H9 (cell line): ENCODE measurements at regions not wholly inside any gene's neighbourhood (a gene's known extent, or its start where the extent isn't known, plus 50 kb on each side); places are given as distances from the start of the nearest gene placed in this dataset.

Source experiments
- DNase-seq: peaks from one replicate; pipeline ENCODE4 v3.0.0-alpha.2; 2017
- H2AFZ ChIP-seq: one replicate; pipeline ENCODE4 v1.6.1; 2013; ENCODE audit warnings: mild to moderate bottlenecking, low read length, control low read depth, moderate library complexity
- H2AK5ac ChIP-seq: 2 replicates; pipeline ENCODE4 v1.6.1; 2013; ENCODE audit warnings: low read length, control low read depth, mixed read lengths; ENCODE audit not compliant: insufficient read length
- H2BK120ac ChIP-seq: one replicate; pipeline ENCODE4 v1.6.1; 2013; ENCODE audit warnings: low read depth, mild to moderate bottlenecking, low read length, control low read depth, inconsistent platforms; ENCODE audit not compliant: poor library complexity, severe bottlenecking
- H2BK12ac ChIP-seq: 2 replicates; pipeline ENCODE4 v1.6.1; 2013; ENCODE audit warnings: low read length, control low read depth, mixed read lengths, low read depth; ENCODE audit not compliant: insufficient read length
- H2BK15ac ChIP-seq: 2 replicates; pipeline ENCODE4 v1.6.1; 2013; ENCODE audit warnings: low read depth, low read length, control low read depth
- H2BK20ac ChIP-seq: one replicate; pipeline ENCODE4 v1.6.1; 2013; ENCODE audit warnings: low read depth, mild to moderate bottlenecking, low read length, control low read depth, inconsistent platforms; ENCODE audit not compliant: poor library complexity, severe bottlenecking
- H2BK5ac ChIP-seq: 2 replicates; pipeline ENCODE4 v1.6.1; 2013; ENCODE audit warnings: low read length, control low read depth, mixed read lengths; ENCODE audit not compliant: insufficient read length
- H3K14ac ChIP-seq: 2 replicates; pipeline ENCODE4 v1.6.1; 2013; ENCODE audit warnings: low read length, control low read depth; ENCODE audit not compliant: insufficient read depth
- H3K18ac ChIP-seq: 2 replicates; pipeline ENCODE4 v1.6.1; 2013; ENCODE audit warnings: low read depth, mild to moderate bottlenecking, mixed read lengths, low read length, control low read depth; ENCODE audit not compliant: insufficient read length
- H3K23ac ChIP-seq: 2 replicates; pipeline ENCODE4 v1.6.1; 2013; ENCODE audit warnings: low read length, control low read depth, mixed read lengths, low read depth; ENCODE audit not compliant: insufficient read length
- H3K23me2 ChIP-seq: 2 replicates; pipeline ENCODE4 v1.6.1; 2013; ENCODE audit warnings: low read depth, mild to moderate bottlenecking, mixed read lengths, low read length, control low read depth; ENCODE audit not compliant: insufficient read length, poor library complexity, severe bottlenecking
- H3K27ac ChIP-seq: 2 replicates; pipeline ENCODE4 v1.5.1; 2013; ENCODE audit warnings: low read length, control low read depth, mixed read lengths, low read depth; ENCODE audit not compliant: insufficient read length
- H3K27me3 ChIP-seq: 2 replicates; pipeline ENCODE4 v1.6.1; 2013; ENCODE audit warnings: low read length, control low read depth, inconsistent platforms; ENCODE audit not compliant: insufficient read depth
- H3K4ac ChIP-seq: 2 replicates; pipeline ENCODE4 v1.6.1; 2013; ENCODE audit warnings: low read depth, mild to moderate bottlenecking, control low read depth, inconsistent platforms, low read length, moderate library complexity
- H3K4me1 ChIP-seq: 2 replicates; pipeline ENCODE4 v1.6.1; 2013; ENCODE audit warnings: low read length, control low read depth, inconsistent platforms; ENCODE audit not compliant: insufficient read depth
- H3K4me2 ChIP-seq: 2 replicates; pipeline ENCODE4 v1.6.1; 2013; ENCODE audit warnings: low read length, control low read depth, mixed read lengths; ENCODE audit not compliant: insufficient read length, insufficient read depth
- H3K56ac ChIP-seq: 2 replicates; pipeline ENCODE4 v1.6.1; 2013; ENCODE audit warnings: low read depth, mild to moderate bottlenecking, mixed read lengths, low read length, control low read depth; ENCODE audit not compliant: insufficient read length
- H3K79me1 ChIP-seq: 2 replicates; pipeline ENCODE4 v1.6.1; 2013; ENCODE audit warnings: low read depth, mild to moderate bottlenecking, moderate library complexity, low read length, control low read depth, inconsistent platforms; ENCODE audit not compliant: insufficient read depth, poor library complexity, severe bottlenecking
- H3K79me2 ChIP-seq: 2 replicates; pipeline ENCODE4 v1.6.1; 2013; ENCODE audit warnings: low read length, control low read depth, inconsistent platforms; ENCODE audit not compliant: insufficient read depth
- H3K9ac ChIP-seq: 2 replicates; pipeline ENCODE4 v1.6.1; 2013; ENCODE audit warnings: low read length, control low read depth, mixed read lengths; ENCODE audit not compliant: insufficient read length; ENCODE audit errors: extremely low read depth
- H3K9me3 ChIP-seq: one replicate; pipeline ENCODE4 v1.6.1; 2013; ENCODE audit warnings: low read depth, low read length, inconsistent platforms; ENCODE audit not compliant: control insufficient read depth
- H3T11ph ChIP-seq: one replicate; pipeline ENCODE4 v1.6.1; 2013; ENCODE audit warnings: mild to moderate bottlenecking, low read length, control low read depth, inconsistent platforms
- H4K20me1 ChIP-seq: one replicate; pipeline ENCODE4 v1.6.1; 2013; ENCODE audit not compliant: control insufficient read depth, insufficient read length, insufficient read depth
- H4K5ac ChIP-seq: 2 replicates; pipeline ENCODE4 v1.6.1; 2013; ENCODE audit warnings: low read depth, mild to moderate bottlenecking, mixed read lengths, low read length, control low read depth; ENCODE audit not compliant: insufficient read length
- H4K8ac ChIP-seq: replicated peaks from 2 replicates; pipeline ENCODE4 v1.6.1; 2013; ENCODE audit warnings: low read length, control low read depth, mixed read lengths, low read depth; ENCODE audit not compliant: insufficient read length
- H4K91ac ChIP-seq: 2 replicates; pipeline ENCODE4 v1.6.1; 2013; ENCODE audit warnings: low read depth, mild to moderate bottlenecking, moderate library complexity, mixed read lengths, low read length, control low read depth; ENCODE audit not compliant: insufficient read length
- H3K27ac Mint-ChIP-seq, 3 experiments: 2 replicates in 2 of 3; 3 replicates in 1 of 3; pipeline ENCODE4 v1.8.0; 2020 to 2021; ENCODE audit warnings: mixed read lengths in 3 of 3, mild to moderate bottlenecking in 1 of 3, moderate library complexity in 1 of 3
- H3K27me3 Mint-ChIP-seq: 2 replicates; pipeline ENCODE4 v1.8.0; 2021; ENCODE audit warnings: low read depth, mild to moderate bottlenecking, moderate library complexity, mixed read lengths
- H3K36me3 Mint-ChIP-seq, 3 experiments: 2 replicates in 2 of 3; 3 replicates in 1 of 3; pipeline ENCODE4 v1.8.0; 2020 to 2021; ENCODE audit warnings: low read depth in 3 of 3, mixed read lengths in 3 of 3; ENCODE audit not compliant: insufficient read depth in 1 of 3
- H3K4me1 Mint-ChIP-seq, 2 experiments: 2 replicates each; pipeline ENCODE4 v1.8.0; 2020; ENCODE audit warnings: mixed read lengths in 2 of 2
- H3K4me3 Mint-ChIP-seq, 2 experiments: 2 replicates in 1 of 2; 3 replicates in 1 of 2; pipeline ENCODE4 v1.8.0; 2020 to 2021; ENCODE audit warnings: mild to moderate bottlenecking in 2 of 2, mixed read lengths in 2 of 2, moderate library complexity in 1 of 2
- H3K9me3 Mint-ChIP-seq, 2 experiments: 2 replicates in 1 of 2; 3 replicates in 1 of 2; pipeline ENCODE4 v1.8.0; 2020; ENCODE audit warnings: mild to moderate bottlenecking in 2 of 2, mixed read lengths in 2 of 2, moderate library complexity in 1 of 2
- WGBS: extraction: QIAGEN DNeasy Blood & Tissue Kit; methylation state at CpG from one replicate; pipeline ENCODE4 v1.1.7; 2013; ENCODE audit warnings: missing lambda C conversion rate, low lambda C conversion rate, mixed read lengths; ENCODE audit not compliant: insufficient read length; ENCODE audit errors: extremely low coverage; 5-methylcytosine and 5-hydroxymethylcytosine counted together
- TF ChIP-seq, protein P1 (sequence below): fragments of 200-600 bp; sonication (generic); conservative IDR thresholded peaks from 3 replicates; pipeline ENCODE4 v1.8.0; 2021; ENCODE audit warnings: antibody characterized with exemption, mild to moderate bottlenecking

DNA sequence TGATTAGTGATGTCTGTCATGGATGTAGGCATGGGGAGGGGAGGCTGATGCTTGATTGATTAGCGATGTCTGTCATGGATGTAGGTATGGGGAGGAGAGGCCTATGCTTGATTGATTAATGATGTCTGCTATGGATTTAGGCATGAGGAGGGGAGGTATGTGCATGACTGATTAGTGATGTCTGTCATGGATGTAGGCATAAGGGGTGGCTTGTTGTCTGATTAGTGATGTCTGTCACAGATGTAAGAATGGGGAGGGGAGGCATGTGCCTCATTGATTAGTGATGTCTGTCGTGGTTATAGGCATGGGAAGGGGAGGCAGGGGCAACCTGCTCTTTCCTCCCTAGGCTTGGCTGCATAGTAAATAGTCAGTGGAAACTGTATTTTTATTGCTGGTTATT is 409.4 kb downstream of the HAPSTR1 start:
- peaks cover 6% of the 10 kb centered on the region; the same call in 1 of the 2 replicates for H3K4me1 ChIP-seq
- H2AK5ac ChIP-seq = no peak overlapping the region
- H3K4me2 ChIP-seq = no peak overlapping the region
- WGBS = no CpG with 5 or more reads among the region's 2 CpGs
- no peak overlapping the region for H4K5ac ChIP-seq
- no peak overlapping the region for H3K56ac ChIP-seq
- H3K4me3 Mint-ChIP-seq = no peak overlapping the region
- no peak for DNase-seq
- no peak overlapping the region for H2BK15ac ChIP-seq
- no peaks in the 10 kb centered on the region for H3K27me3 ChIP-seq
- no peak overlapping the region for H4K91ac ChIP-seq
- H3K27ac Mint-ChIP-seq = no peak overlapping the region
- H3K27ac ChIP-seq = no peak overlapping the region
- no peak overlapping the region for H2AFZ ChIP-seq
- H3K23ac ChIP-seq = no peak overlapping the region
- no peak overlapping the region for H2BK12ac ChIP-seq
- H2BK20ac ChIP-seq = no peak overlapping the region
- no peaks in the 10 kb centered on the region for H4K20me1 ChIP-seq
- H2BK120ac ChIP-seq = no peak overlapping the region
- no peaks in the 10 kb centered on the region for H3K23me2 ChIP-seq
- H3K18ac ChIP-seq = no peak overlapping the region
- H3K4ac ChIP-seq = no peak overlapping the region
- H3K79me2 ChIP-seq = no peaks in the 10 kb centered on the region
- TF ChIP-seq, protein P1, sequence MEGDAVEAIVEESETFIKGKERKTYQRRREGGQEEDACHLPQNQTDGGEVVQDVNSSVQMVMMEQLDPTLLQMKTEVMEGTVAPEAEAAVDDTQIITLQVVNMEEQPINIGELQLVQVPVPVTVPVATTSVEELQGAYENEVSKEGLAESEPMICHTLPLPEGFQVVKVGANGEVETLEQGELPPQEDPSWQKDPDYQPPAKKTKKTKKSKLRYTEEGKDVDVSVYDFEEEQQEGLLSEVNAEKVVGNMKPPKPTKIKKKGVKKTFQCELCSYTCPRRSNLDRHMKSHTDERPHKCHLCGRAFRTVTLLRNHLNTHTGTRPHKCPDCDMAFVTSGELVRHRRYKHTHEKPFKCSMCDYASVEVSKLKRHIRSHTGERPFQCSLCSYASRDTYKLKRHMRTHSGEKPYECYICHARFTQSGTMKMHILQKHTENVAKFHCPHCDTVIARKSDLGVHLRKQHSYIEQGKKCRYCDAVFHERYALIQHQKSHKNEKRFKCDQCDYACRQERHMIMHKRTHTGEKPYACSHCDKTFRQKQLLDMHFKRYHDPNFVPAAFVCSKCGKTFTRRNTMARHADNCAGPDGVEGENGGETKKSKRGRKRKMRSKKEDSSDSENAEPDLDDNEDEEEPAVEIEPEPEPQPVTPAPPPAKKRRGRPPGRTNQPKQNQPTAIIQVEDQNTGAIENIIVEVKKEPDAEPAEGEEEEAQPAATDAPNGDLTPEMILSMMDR = no peak
- H3K9me3 Mint-ChIP-seq = peaks cover 6 to 9% of the 10 kb centered on the region in 2 experiments; a peak in 4 of 5 replicates
- no peaks in the 10 kb centered on the region for H3K79me1 ChIP-seq
- H3K9me3 ChIP-seq = no peaks in the 10 kb centered on the region
- H2BK5ac ChIP-seq = no peak overlapping the region
- H3K9ac ChIP-seq = no peak overlapping the region
- H4K8ac ChIP-seq = no peak overlapping the region
- no peak overlapping the region for H3K14ac ChIP-seq
- no peaks in the 10 kb centered on the region for H3K27me3 Mint-ChIP-seq
- no peak overlapping the region for H3T11ph ChIP-seq
- H3K4me1 Mint-ChIP-seq = peaks cover 23 to 25% of the 10 kb centered on the region in 2 experiments
- H3K36me3 Mint-ChIP-seq = peaks cover 3 to 10% (median 4%) of the 10 kb centered on the region in 3 experiments; a peak in 6 of 7 replicates
